HCT116 (cell line): ENCODE measurements at regions not wholly inside any gene's neighbourhood (a gene's known extent, or its start where the extent isn't known, plus 50 kb on each side); places are given as distances from the start of the nearest gene placed in this dataset.

Experiments used
- ATAC-seq: fragments of 200-7000 bp; cut with Tn5 transposase; 2 replicates; pipeline ENCODE4 v1.9.1; 2020; ENCODE audit warnings: mild to moderate bottlenecking, moderate library complexity
- BruUV-seq: library from RNA; stranded (reverse); fragments of 400-500 nt; replicated peaks from 2 replicates; lab custom pipeline; 2021; lab: Mats Ljungman, UMichigan
- CTCF ChIA-PET: fragments of 300-600 bp; sonication (Branson Sonifier 250); formaldehyde crosslinking; loops from one replicate; lab custom pipeline; 2021; ENCODE audit warnings: antibody characterized with exemption; lab: Charles Lee
- POLR2A ChIA-PET: fragments of 300-600, 350-600 bp; sonication (Branson Sonifier 250); formaldehyde crosslinking; loops from one replicate; lab custom pipeline; 2021; ENCODE audit warnings: antibody characterized with exemption; lab: Charles Lee
- RAD21 ChIA-PET, 2 experiments: fragments of 300-600 bp; sonication (Branson Sonifier 250); formaldehyde crosslinking; loops; one replicate each; lab custom pipeline; 2023; ENCODE audit warnings: low total read pairs in 2 of 2; ENCODE audit not compliant: uncharacterized antibody in 2 of 2, unreplicated experiment in 2 of 2, low non-redundant PET in 1 of 2; lab: Charles Lee
- DNase-seq: peaks from one replicate; pipeline ENCODE4 v3.0.0-alpha.2; 2010; ENCODE audit warnings: low read depth, low spot score
- H2AFZ ChIP-seq: fragments of 200-600 bp; shearing (Covaris generic), sonication (generic); 2 replicates; pipeline ENCODE4 v1.6.1; 2017; ENCODE audit warnings: low read depth, mixed run types, mixed read lengths, antibody characterized with exemption, low read length; ENCODE audit not compliant: poor library complexity, severe bottlenecking
- H3K27ac ChIP-seq: 2 replicates; pipeline ENCODE4 v1.5.1; 2012; ENCODE audit warnings: low read depth, low read length
- H3K27me3 ChIP-seq: fragments of 200-600 bp; sonication (generic); 2 replicates; pipeline ENCODE4 v1.6.1; 2016; ENCODE audit warnings: mixed run types, low read length, mixed read lengths; ENCODE audit not compliant: insufficient read depth
- H3K36me3 ChIP-seq, 2 experiments: fragments of 200-500 bp in 1 of 2; fragments of 200-600 bp in 1 of 2; sonication (Bioruptor generic) in 1 of 2; sonication (generic) in 1 of 2; 2 replicates each; pipeline versions ENCODE4 v1.5.1 to v1.6.1; 2014 to 2016; ENCODE audit warnings: low read length in 2 of 2, inconsistent platforms in 1 of 2, mixed read lengths in 1 of 2, mixed run types in 1 of 2; ENCODE audit not compliant: insufficient read depth in 2 of 2, control insufficient read depth in 1 of 2
- H3K4me1 ChIP-seq, 2 experiments: fragments of 200-600 bp in 1 of 2; sonication (generic) in 1 of 2; 2 replicates each; pipeline versions ENCODE4 v1.5.1 to v1.6.1; 2012 to 2017; ENCODE audit warnings: low read length in 2 of 2, inconsistent platforms in 1 of 2, mild to moderate bottlenecking in 1 of 2, mixed read lengths in 1 of 2, mixed run types in 1 of 2, moderate library complexity in 1 of 2; ENCODE audit not compliant: insufficient read depth in 2 of 2, control insufficient read depth in 1 of 2
- H3K4me2 ChIP-seq: fragments of 200-600 bp; sonication (generic); 2 replicates; pipeline ENCODE4 v1.6.1; 2017; ENCODE audit warnings: mixed run types, low read length, mixed read lengths
- H3K4me3 ChIP-seq, 2 experiments: fragments of 200-600 bp in 1 of 2; sonication (generic) in 1 of 2; replicated peaks in 1 of 2; 2 replicates each; pipeline ENCODE4 v1.5.1; 2011 to 2016; ENCODE audit warnings: low read length in 2 of 2, control low read depth in 1 of 2, low read depth in 1 of 2, mild to moderate bottlenecking in 1 of 2, mixed read lengths in 1 of 2, mixed run types in 1 of 2
- H3K79me2 ChIP-seq: fragments of 200-600 bp; sonication (generic); 2 replicates; pipeline ENCODE4 v1.6.1; 2017; ENCODE audit warnings: mild to moderate bottlenecking, mixed run types, low read length, moderate library complexity, mixed read lengths; ENCODE audit not compliant: insufficient read depth
- H3K9ac ChIP-seq: fragments of 200-600 bp; sonication (generic); 2 replicates; pipeline ENCODE4 v1.6.1; 2016; ENCODE audit warnings: low read length, mixed read lengths
- H3K9me2 ChIP-seq: fragments of 200-600 bp; sonication (generic), shearing (Covaris generic); 2 replicates; pipeline ENCODE4 v1.6.1; 2017; ENCODE audit warnings: mixed run types, mild to moderate bottlenecking, moderate library complexity; ENCODE audit not compliant: insufficient read depth
- H3K9me3 ChIP-seq, 2 experiments: fragments of 200-500 bp in 1 of 2; fragments of 200-600 bp in 1 of 2; sonication (Bioruptor generic) in 1 of 2; sonication (generic) in 1 of 2; 2 replicates each; pipeline ENCODE4 v1.6.1; 2014 to 2017; ENCODE audit warnings: low read length in 2 of 2, mixed read lengths in 2 of 2, inconsistent platforms in 1 of 2, low read depth in 1 of 2, mild to moderate bottlenecking in 1 of 2, mixed run types in 1 of 2, moderate library complexity in 1 of 2; ENCODE audit not compliant: control insufficient read depth in 1 of 2, insufficient read depth in 1 of 2
- H4K20me1 ChIP-seq: fragments of 200-600 bp; sonication (generic), shearing (Covaris generic); 2 replicates; pipeline ENCODE4 v1.6.1; 2017; ENCODE audit warnings: mixed run types, mild to moderate bottlenecking, moderate library complexity; ENCODE audit not compliant: insufficient read depth
- ELF1 ChIP-seq: IDR thresholded peaks from 2 replicates; pipeline ENCODE4 v1.6.1; 2012; ENCODE audit warnings: low read depth, borderline replicate concordance
- EZH2phosphoT487 ChIP-seq: fragments of 200-600 bp; IDR thresholded peaks from 2 replicates; pipeline ENCODE4 v1.6.1; 2018; ENCODE audit warnings: antibody characterized with exemption, borderline replicate concordance
- MAX ChIP-seq: IDR thresholded peaks from 2 replicates; pipeline ENCODE4 v1.6.1; 2012
- POLR2AphosphoS5 ChIP-seq: IDR thresholded peaks from 2 replicates; pipeline ENCODE4 v1.6.1; 2011; ENCODE audit warnings: mild to moderate bottlenecking, low read depth, low read length, moderate library complexity
- RAD21 ChIP-seq: IDR thresholded peaks from 2 replicates; pipeline ENCODE4 v1.6.1; 2012; ENCODE audit warnings: low read depth, mild to moderate bottlenecking
- SIN3A ChIP-seq: IDR thresholded peaks from 2 replicates; pipeline ENCODE4 v1.6.1; 2012; ENCODE audit warnings: low read depth
- ZFX ChIP-seq: fragments of 450-650 bp; IDR thresholded peaks from 2 replicates; pipeline ENCODE4 v1.6.1; 2017
- intact Hi-C: fragments of 100-400 bp; cut with micrococcal nuclease; formaldehyde crosslinking; loops from 2 replicates; pipeline ENCODE4 v1.10.0; 2022

GRCh38 chr12:107474099-107474498 lies 211.5 kb upstream of the PWP1 start:
- Histone ChIP-seq H3K27ac (no peak overlapping the region), H3K4me3 (no peak overlapping the region), H3K27me3 (0 out of 2 replicates have a peak, but pooled peaks cover 4% of the 10 kb centered on the region), H3K79me2 (no peaks in the 10 kb centered on the region), H4K20me1 (no peaks in the 10 kb centered on the region), H3K36me3 (no peaks in the 10 kb centered on the region)
- ChIA-PET RAD21 (no interaction called here), CTCF (no interaction called here)
- intact Hi-C loops = no loop called here
- no TSS peak for BruUV-seq
- no peak for TF ChIP-seq MAX
- no peak for TF ChIP-seq ELF1
- no peak for TF ChIP-seq ZFX
- TF ChIP-seq RAD21 = no peak
- no peak for TF ChIP-seq EZH2phosphoT487
- TF ChIP-seq, all 23 proteins: peak for 0
- Histone ChIP-seq H3K9ac (no peak overlapping the region), H2AFZ (no peak overlapping the region), H3K4me1 (no peaks in the 10 kb centered on the region), H3K9me3 (no peaks in the 10 kb centered on the region), H3K9me2 (no peaks in the 10 kb centered on the region), H3K4me2 (no peak overlapping the region)
- POLR2A ChIA-PET = no interaction called here
- ATAC-seq (no peak), DNase-seq (no peak)

- Histone ChIP-seq H3K9me2 (no peaks in the 10 kb centered on the region), H3K9ac (no peak overlapping the region), H2AFZ (no peak overlapping the region), H3K4me3 (no peak overlapping the region), H3K4me1 (no peaks in the 10 kb centered on the region), H3K79me2 (no peaks in the 10 kb centered on the region), H3K9me3 (no peaks in the 10 kb centered on the region), H3K27me3 (0 out of 2 replicates have a peak, but pooled peaks cover 7% of the 10 kb centered on the region), H3K27ac (no peak overlapping the region), H4K20me1 (no peaks in the 10 kb centered on the region), H3K4me2 (no peak overlapping the region), H3K36me3 (no peaks in the 10 kb centered on the region)
- ATAC-seq (no peak), DNase-seq (no peak)
- TF ChIP-seq POLR2AphosphoS5 = no peak
- TF ChIP-seq EZH2phosphoT487 = no peak
- TF ChIP-seq SIN3A = no peak
- POLR2A ChIA-PET = no interaction called here
- RAD21 ChIA-PET = no interaction called here
- no TSS peak for BruUV-seq
- CTCF ChIA-PET = no interaction called here
- intact Hi-C loops = no loop called here
Observed at GRCh38 chr12:107474639-107475539, 210.7 kb upstream of the PWP1 start.
